GM12874 (cell line): ENCODE measurements at regions not wholly inside any gene's neighbourhood (a gene's known extent, or its start where the extent isn't known, plus 50 kb on each side); places are given as distances from the start of the nearest gene placed in this dataset.

Experiments used
- CTCF ChIP-seq: IDR thresholded peaks from 2 replicates; pipeline ENCODE4 v1.5.1; 2011; ENCODE audit warnings: low read depth, mild to moderate bottlenecking, control low read depth, low read length, moderate library complexity; ENCODE audit not compliant: insufficient read depth

GRCh38 chr6:156410649-156411048 lies 366.5 kb upstream of the ARID1B start:
- TF ChIP-seq CTCF, result no peak

- TF ChIP-seq CTCF, result no peak
Measured at GRCh38 chr6:156408655-156409054, 368.5 kb upstream of the ARID1B start.

GRCh38 chr6:156407334-156407733 lies 369.8 kb upstream of the ARID1B start:
- TF ChIP-seq CTCF, result no peak

- TF ChIP-seq CTCF, result no peak
Measured at GRCh38 chr6:156406688-156407087, 370.5 kb upstream of the ARID1B start.

- TF ChIP-seq CTCF, result no peak
Measured at GRCh38 chr6:156406099-156406498, 371.1 kb upstream of the ARID1B start.

- TF ChIP-seq CTCF, result no peak
Measured at GRCh38 chr6:156402628-156403027, 374.6 kb upstream of the ARID1B start.

- no peak for TF ChIP-seq CTCF
Measured at GRCh38 chr6:156402227-156402626, 375.0 kb upstream of the ARID1B start.

- TF ChIP-seq CTCF, result no peak
Measured at GRCh38 chr6:156400487-156400886, 376.7 kb upstream of the ARID1B start.
